ENCODE measurements at regions not wholly inside any gene's neighbourhood (a gene's known extent, or its start where the extent isn't known, plus 50 kb on each side); places are given as distances from the start of the nearest gene placed in this dataset.
"Not testable (repeated sequence)": the region's sequence is repeated elsewhere in the genome, so short reads cannot be mapped to it uniquely, and the experiment has no call there.

- H3K9ac ChIP-seq (ENCODE audit: low read depth, low read length, poor library complexity, severe bottlenecking), result no peak overlapping the region
- no peak overlapping the region for H3K4me2 ChIP-seq (ENCODE audit: low read depth, low read length, poor library complexity, severe bottlenecking)
- no peaks in the 10 kb centered on the region for H3K4me1 ChIP-seq (ENCODE audit: insufficient read depth, low read length, poor library complexity, severe bottlenecking)
- no peaks in the 10 kb centered on the region for H3K27me3 ChIP-seq (ENCODE audit: insufficient read depth, low read length, poor library complexity, severe bottlenecking)
- no peaks in the 10 kb centered on the region for H4K20me1 ChIP-seq (ENCODE audit: insufficient read depth, low read length, poor library complexity, severe bottlenecking)
- no peaks in the 10 kb centered on the region for H3K9me2 ChIP-seq (replicated peaks; ENCODE audit: low read depth, low read length)
- H3F3A ChIP-seq (ENCODE audit: low read depth), result no peaks in the 10 kb centered on the region
- no peak for TF ChIP-seq EZH2phosphoT487 (IDR thresholded peaks at IDR 0.05; ENCODE audit: borderline replicate concordance)
- TF ChIP-seq, protein P1, sequence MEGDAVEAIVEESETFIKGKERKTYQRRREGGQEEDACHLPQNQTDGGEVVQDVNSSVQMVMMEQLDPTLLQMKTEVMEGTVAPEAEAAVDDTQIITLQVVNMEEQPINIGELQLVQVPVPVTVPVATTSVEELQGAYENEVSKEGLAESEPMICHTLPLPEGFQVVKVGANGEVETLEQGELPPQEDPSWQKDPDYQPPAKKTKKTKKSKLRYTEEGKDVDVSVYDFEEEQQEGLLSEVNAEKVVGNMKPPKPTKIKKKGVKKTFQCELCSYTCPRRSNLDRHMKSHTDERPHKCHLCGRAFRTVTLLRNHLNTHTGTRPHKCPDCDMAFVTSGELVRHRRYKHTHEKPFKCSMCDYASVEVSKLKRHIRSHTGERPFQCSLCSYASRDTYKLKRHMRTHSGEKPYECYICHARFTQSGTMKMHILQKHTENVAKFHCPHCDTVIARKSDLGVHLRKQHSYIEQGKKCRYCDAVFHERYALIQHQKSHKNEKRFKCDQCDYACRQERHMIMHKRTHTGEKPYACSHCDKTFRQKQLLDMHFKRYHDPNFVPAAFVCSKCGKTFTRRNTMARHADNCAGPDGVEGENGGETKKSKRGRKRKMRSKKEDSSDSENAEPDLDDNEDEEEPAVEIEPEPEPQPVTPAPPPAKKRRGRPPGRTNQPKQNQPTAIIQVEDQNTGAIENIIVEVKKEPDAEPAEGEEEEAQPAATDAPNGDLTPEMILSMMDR (conservative IDR thresholded peaks at IDR 0.05; ENCODE audit: low read length), result no peak
- no peak overlapping the region for H2AFZ ChIP-seq (ENCODE audit: low read length)
- H3K4me3 ChIP-seq (ENCODE audit: low read length, poor library complexity, severe bottlenecking), result no peak overlapping the region
- H3K9me3 ChIP-seq (ENCODE audit: insufficient read depth, low read depth, low read length), result no peaks in the 10 kb centered on the region
- no peaks in the 10 kb centered on the region for H3K36me3 ChIP-seq (ENCODE audit: insufficient read depth, low read length)
- H3K79me2 ChIP-seq (ENCODE audit: insufficient read depth, low read length), result no peaks in the 10 kb centered on the region
These were observed 558.8 kb upstream of the CDH2 start for GRCh38 chr18:28735731-28736130.

DNA sequence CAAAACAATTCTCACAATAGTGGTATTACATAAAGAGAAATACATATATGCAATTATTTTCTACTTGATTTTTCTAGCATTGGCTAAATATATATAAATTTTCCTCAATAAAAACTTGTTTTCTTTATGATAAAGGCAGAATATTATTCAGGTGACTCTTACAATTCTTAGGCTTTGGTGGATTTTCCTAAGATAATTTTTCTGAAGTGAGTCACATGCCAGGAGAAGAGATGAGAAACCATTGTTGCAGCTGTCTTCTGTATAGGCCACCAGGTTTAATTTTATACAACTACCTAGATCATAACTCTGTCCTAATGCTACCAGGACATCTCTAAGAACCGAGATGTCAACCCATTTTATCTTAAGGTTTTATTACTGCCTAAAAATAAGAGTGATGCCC, 552.4 kb upstream of the CDH2 start:
- Histone ChIP-seq H3K9me2 (replicated peaks; ENCODE audit: low read depth, low read length) (no peaks in the 10 kb centered on the region), H3K36me3 (ENCODE audit: insufficient read depth, low read length) (no peaks in the 10 kb centered on the region), H4K20me1 (ENCODE audit: insufficient read depth, low read length, poor library complexity, severe bottlenecking) (no peaks in the 10 kb centered on the region), H3K27me3 (ENCODE audit: insufficient read depth, low read length, poor library complexity, severe bottlenecking) (no peaks in the 10 kb centered on the region), H3K9me3 (ENCODE audit: insufficient read depth, low read depth, low read length) (no peaks in the 10 kb centered on the region), H3K79me2 (ENCODE audit: insufficient read depth, low read length) (no peaks in the 10 kb centered on the region), H2AFZ (ENCODE audit: low read length) (no peak overlapping the region), H3K9ac (ENCODE audit: low read depth, low read length, poor library complexity, severe bottlenecking) (no peak overlapping the region), H3F3A (ENCODE audit: low read depth) (no peaks in the 10 kb centered on the region), H3K4me2 (ENCODE audit: low read depth, low read length, poor library complexity, severe bottlenecking) (no peak overlapping the region), H3K4me3 (ENCODE audit: low read length, poor library complexity, severe bottlenecking) (no peak overlapping the region), H3K4me1 (ENCODE audit: insufficient read depth, low read length, poor library complexity, severe bottlenecking) (no peaks in the 10 kb centered on the region)
- no peak for TF ChIP-seq EZH2phosphoT487 (IDR thresholded peaks at IDR 0.05; ENCODE audit: borderline replicate concordance)
- TF ChIP-seq, protein P1 (conservative IDR thresholded peaks at IDR 0.05; ENCODE audit: low read length), result no peak

GRCh38 chr18:28728891-28729290, 552.0 kb upstream of the CDH2 start:
- H3K9me3 ChIP-seq (ENCODE audit: insufficient read depth, low read depth, low read length), result no peaks in the 10 kb centered on the region
- TF ChIP-seq EZH2phosphoT487 (IDR thresholded peaks at IDR 0.05; ENCODE audit: borderline replicate concordance), result no peak
- TF ChIP-seq, protein P1 (conservative IDR thresholded peaks at IDR 0.05; ENCODE audit: low read length), result no peak
- H3K9ac ChIP-seq (ENCODE audit: low read depth, low read length, poor library complexity, severe bottlenecking), result no peak overlapping the region
- no peaks in the 10 kb centered on the region for H3K79me2 ChIP-seq (ENCODE audit: insufficient read depth, low read length)
- H3K27me3 ChIP-seq (ENCODE audit: insufficient read depth, low read length, poor library complexity, severe bottlenecking), result no peaks in the 10 kb centered on the region
- H3K4me3 ChIP-seq (ENCODE audit: low read length, poor library complexity, severe bottlenecking), result no peak overlapping the region
- H3K9me2 ChIP-seq (replicated peaks; ENCODE audit: low read depth, low read length), result no peaks in the 10 kb centered on the region
- no peaks in the 10 kb centered on the region for H3F3A ChIP-seq (ENCODE audit: low read depth)
- H3K36me3 ChIP-seq (ENCODE audit: insufficient read depth, low read length), result no peaks in the 10 kb centered on the region
- H3K4me2 ChIP-seq (ENCODE audit: low read depth, low read length, poor library complexity, severe bottlenecking), result no peak overlapping the region
- H3K4me1 ChIP-seq (ENCODE audit: insufficient read depth, low read length, poor library complexity, severe bottlenecking), result no peaks in the 10 kb centered on the region
- H2AFZ ChIP-seq (ENCODE audit: low read length), result no peak overlapping the region
- H4K20me1 ChIP-seq (ENCODE audit: insufficient read depth, low read length, poor library complexity, severe bottlenecking), result no peaks in the 10 kb centered on the region

GRCh38 chr18:28727189-28727588, 550.3 kb upstream of the CDH2 start:
- not testable (repeated sequence) for H3K9me2 ChIP-seq (replicated peaks; ENCODE audit: low read depth, low read length); H3K79me2 ChIP-seq (ENCODE audit: insufficient read depth, low read length); H3F3A ChIP-seq (ENCODE audit: low read depth); H3K4me3 ChIP-seq (ENCODE audit: low read length, poor library complexity, severe bottlenecking); H4K20me1 ChIP-seq (ENCODE audit: insufficient read depth, low read length, poor library complexity, severe bottlenecking); H3K4me2 ChIP-seq (ENCODE audit: low read depth, low read length, poor library complexity, severe bottlenecking); H3K9me3 ChIP-seq (ENCODE audit: insufficient read depth, low read depth, low read length); H3K36me3 ChIP-seq (ENCODE audit: insufficient read depth, low read length); H3K27me3 ChIP-seq (ENCODE audit: insufficient read depth, low read length, poor library complexity, severe bottlenecking); H2AFZ ChIP-seq (ENCODE audit: low read length); H3K9ac ChIP-seq (ENCODE audit: low read depth, low read length, poor library complexity, severe bottlenecking); H3K4me1 ChIP-seq (ENCODE audit: insufficient read depth, low read length, poor library complexity, severe bottlenecking)
